Hypothalamus (tissue), 51 donors: ENCODE measurements at regions not wholly inside any gene's neighbourhood (a gene's known extent, or its start where the extent isn't known, plus 50 kb on each side); places are given as distances from the start of the nearest gene placed in this dataset.

Source experiments
- DNase-seq, 51 donors: peaks; one replicate each; lab custom pipeline; 2025; lab: John Stamatoyannopoulos, UW

DNA sequence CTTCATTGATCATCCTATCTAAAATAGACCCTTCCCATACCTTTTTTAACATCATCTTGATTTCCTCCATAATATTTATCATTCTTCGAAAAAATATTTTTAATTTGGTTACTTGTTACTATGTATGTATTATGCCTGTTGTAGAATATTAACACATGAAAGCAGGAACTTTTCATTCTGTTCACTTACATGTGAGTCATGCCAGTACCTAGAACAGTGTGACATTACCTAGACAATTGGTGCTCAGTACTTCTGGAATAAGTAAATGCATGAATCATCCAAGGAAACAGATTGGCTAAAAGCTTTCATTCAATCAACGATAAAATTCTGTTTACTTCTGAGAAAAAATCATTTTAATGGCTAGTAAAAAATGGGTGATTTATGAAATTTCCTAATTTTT lies 76.4 kb downstream of the CXXC4 start:
- DNase-seq: no peak

DNA sequence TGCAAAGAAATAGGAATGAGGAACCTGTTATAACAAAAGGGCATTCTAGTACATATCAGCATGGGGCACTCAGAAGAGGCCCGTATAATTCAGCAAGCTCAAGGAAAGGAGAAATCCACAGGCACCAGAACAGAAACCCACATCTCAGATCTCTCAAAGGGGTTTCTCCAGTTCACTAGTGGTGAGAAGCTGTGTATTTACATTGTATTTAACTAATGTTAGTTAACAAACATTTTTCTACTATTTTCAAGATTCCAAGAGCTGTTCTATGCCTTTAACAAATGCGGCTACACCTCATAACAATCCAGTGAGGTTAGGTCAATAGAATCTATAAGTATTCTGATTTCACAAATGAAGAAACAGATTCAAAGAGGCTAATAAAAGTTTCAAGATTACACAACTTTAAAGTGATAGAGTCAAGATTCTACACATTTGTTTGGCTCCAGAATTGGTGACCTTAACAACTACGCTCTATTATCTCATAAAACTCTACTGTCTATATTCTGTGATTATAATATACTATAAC lies 77.3 kb downstream of the CXXC4 start:
- DNase-seq: no peak

DNA sequence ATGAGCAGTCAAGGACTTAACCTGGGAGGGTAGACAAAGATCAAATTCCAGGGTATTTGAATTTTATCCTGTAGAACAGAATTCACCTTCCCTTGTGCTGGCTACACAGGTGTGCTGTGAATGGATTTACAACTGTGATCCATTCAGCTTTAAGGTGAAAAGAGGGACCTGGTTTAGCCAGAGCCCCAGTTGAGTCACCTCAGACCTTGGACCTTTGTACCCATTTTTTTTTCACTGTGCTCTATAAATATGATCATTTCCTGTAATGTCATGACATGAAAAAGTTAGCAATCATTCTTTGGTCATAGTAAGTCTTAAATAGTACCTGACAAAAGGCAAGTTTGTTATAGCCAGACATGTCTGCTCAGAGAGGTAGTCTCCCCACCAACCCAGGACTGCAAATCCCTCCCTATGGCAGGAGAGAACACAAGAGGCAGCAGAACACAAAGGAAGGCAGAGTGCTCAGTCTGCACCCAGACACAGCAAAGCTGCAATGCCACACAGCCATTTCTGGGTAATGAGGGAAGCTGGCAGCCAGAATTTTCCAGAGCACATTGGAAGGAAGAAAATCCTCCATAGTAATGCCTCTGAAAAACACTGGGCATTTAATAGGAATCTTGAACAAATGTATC lies 77.9 kb downstream of the CXXC4 start:
- DNase-seq: no peak

DNA sequence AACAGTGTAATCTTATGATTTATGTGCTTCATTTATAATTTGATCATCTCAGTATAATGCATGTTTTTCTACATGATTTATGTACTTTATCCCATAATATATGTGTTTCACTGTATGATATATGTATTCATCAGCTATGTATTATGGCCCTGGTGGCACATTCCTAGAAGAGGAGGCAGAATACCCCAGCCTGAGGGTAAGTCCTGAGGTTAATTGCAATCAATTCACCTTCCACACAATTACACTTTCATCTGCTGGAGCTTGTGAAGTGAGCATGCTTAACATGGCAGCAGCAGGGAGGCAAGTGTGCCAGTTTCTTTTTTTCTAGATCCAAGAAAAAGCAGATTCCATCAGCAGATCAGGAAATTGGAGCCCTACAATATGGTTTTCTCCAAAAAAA lies 81.2 kb downstream of the CXXC4 start:
- DNase-seq: no peak

DNA sequence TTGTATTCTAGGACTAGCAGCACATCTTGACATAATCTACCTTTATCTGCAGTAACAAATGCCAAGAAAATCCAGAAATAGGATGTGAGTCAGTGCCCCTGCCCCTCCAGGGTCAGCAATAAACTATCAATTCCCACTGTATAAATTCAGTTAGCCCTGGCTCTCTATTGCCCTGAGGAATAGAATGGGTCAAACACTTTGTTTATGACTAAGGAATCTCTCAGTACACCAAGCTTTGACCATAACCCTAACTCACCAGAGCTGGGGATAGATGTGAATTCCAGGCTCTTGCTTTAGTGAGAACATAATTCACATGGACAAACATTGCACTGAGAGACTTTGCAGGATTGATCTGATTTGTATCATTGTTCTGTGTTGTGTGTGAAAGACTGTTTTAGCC lies 82.3 kb downstream of the CXXC4 start:
- no peak for DNase-seq

DNA sequence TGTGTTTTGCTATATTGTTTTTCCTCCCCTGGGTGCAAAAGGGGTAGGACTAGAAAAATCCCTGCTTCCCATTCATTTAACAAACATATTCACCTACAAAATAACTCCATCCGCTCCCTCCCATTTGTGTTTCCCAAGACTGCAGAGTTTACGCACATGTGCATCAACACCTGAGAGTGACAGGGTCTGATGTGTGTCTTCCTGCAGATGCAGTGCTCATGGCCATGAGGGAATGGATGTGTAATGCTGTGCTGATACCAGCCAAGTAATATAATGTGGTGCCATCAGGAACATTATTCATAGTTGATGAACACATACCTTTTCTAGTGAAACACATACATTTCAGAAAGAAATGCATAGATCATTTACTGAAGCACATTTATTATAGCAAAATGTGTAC lies 83.2 kb downstream of the CXXC4 start:
- DNase-seq: no peak

GRCh38 chr4:104408878-104409277 lies 85.8 kb downstream of the CXXC4 start:
- no peak for DNase-seq

DNA sequence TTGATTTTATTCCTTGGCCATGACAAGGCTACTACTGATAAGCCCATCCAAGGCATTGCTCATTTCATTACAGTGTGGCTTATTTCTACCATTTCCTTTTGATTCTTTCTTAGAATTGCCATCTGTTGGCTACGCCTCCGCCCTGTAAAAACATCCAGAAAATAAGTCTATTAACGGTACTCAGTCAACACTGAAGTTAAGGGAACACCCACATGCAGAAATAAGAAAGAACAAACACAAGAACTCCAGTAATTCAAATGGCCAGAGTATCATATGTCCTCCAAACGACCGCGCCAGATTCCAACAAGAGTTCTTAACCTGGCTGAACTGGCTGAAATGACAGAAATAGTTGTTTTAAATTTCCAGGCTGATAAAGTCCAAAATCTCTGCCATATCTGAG lies 90.3 kb downstream of the CXXC4 start:
- DNase-seq: no peak

GRCh38 chr4:104395168-104395614 lies 99.5 kb downstream of the CXXC4 start:
- peak in 5 of 51 donors; percentile 0 to 33 (median 1) for DNase-seq

DNA sequence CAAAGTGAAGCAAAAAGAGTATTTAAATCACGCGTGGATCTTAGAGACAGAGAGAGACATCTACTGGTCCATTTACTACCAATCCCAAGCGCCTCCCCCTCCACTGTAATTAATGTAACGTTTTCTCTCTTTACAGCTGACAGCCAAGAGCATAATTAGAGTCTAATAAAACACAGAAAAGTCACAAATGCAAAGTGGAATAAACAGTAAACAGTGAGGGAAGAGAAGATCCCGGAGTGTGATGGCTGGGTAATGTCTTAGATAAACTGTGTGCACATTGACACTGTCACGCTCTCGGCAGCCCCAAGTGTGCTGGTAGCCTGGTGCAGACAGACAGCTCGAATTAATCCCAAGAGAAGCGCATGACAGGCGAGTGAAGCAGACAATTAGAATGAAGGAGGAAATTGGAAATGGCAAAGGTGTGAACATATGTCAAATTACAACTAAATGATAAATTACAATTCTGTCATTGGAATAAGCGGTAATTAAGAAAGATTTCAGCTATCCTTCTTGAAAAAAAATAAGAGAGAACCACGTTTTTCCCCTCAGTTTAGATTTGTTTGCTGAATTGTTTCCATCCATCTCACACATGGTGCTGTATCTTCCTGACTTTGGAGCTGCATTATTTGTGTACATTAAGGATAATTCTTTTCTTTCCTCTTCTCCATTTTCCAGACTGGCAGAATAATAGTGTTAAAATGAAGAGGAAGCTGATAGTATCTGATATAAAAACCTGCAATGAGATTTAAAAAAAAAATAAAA lies 100.1 kb downstream of the CXXC4 start:
- DNase-seq: peak in 39 of 51 donors; percentile 0 to 83 (median 22)

DNA sequence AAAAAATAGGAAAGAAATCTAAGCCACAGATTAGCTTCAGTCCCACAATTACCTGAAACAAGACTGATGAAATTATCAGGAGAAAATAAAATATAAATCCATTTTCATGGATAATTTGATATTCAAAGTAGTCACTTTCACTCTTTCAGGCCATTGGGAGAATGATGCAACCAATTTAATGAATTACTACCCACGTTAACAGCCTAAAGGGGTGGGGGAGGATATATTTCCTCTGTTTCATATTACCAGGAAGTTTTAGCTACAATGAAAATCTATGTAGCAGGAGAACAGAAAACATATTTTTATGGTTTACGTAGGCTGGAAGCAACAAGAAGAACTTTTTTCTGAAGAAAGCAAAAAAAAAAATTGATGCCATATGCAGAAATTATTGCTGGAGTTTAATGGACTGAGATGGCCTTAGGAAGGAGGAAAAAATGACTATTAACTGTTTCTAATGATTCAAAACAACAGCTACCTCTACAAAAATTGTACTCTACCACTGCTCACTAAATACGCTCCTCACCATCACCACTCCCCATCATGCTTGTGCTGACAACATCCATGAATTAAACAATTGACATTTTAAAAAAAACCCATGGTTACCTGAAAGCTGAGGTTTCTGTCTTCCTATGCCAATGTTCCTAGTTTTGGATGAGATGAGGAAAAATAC lies 100.9 kb downstream of the CXXC4 start:
- DNase-seq: no peak

GRCh38 chr4:104385713-104386112 lies 109.0 kb downstream of the CXXC4 start:
- no peak for DNase-seq

DNA sequence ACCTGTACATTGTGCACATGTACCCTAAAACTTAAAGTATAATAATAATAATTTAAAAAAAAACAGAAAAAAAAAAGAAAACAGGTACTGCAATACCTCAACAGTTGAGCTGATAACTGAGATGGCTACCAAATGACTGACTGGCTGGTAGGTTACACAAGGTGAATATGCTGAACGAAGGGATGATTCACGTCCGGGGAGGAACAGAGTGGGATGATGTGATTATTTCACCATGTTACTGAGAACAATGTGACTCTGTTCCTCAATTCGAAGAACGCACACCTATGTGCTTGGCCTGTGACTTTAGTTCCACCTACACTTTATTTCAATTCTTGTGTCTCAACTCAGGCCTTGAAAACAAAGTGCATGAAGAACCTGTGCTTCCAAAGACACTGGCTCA lies 111.7 kb downstream of the CXXC4 start:
- DNase-seq: no peak

GRCh38 chr4:104381729-104382128 lies 113.0 kb downstream of the CXXC4 start:
- no peak for DNase-seq

DNA sequence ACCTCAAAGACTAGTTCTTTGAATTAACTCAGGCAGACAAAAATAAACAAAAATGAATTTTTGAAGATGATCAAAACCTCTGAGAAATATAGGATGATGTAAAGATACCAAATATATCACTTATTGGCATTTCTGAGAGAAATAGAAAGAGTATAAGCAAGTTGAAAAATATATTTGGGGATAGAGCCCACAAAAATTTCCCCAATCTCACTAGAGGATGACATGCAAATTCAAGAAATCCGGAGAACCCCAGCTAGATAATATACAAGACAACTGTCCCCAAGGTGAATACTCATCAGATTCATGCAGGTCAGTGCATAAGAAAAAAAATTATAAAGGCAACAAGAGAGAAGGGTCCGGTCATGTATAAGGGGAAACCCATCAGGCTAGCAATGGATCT lies 129.1 kb downstream of the CXXC4 start:
- no peak for DNase-seq

DNA sequence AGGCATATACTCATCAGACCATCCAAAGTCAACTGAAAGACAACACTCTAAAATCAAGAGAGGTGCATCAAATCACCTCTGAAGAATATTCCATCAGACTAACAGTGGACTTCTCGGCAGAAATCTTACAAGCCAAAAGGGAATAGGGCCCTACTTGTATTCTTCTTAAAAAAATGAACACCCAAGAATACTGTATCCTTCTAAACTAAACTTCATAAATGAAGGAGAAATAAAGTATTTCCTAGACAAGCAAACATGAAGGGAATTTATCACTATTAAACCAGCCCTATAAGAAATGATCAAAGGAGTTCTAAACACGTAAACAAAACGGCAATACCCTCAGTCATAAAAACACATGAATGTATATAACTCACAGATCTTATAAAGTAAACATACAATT lies 141.2 kb downstream of the CXXC4 start:
- DNase-seq: no peak

DNA sequence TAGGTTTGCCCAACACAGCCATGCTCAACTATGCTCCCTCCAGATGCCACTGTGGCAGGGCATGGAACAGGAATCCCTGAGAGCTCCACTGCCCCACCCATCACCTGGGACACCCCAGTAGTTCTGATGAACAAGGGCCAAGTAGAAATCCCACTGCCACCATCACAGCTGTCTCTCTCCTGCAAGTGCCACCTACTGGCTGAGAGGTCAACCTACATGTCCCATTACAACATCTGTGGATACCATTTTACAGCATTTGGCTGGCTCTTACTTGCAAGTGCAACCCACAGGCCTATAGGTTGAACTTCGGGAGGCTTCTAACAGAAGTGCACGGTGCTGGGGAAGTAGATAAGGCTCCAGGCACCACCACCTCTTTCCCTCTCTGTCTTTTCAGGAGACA lies 142.5 kb downstream of the CXXC4 start:
- DNase-seq: no peak

- DNase-seq: no peak
These were observed 143.0 kb downstream of the CXXC4 start for GRCh38 chr4:104351706-104352105.

DNA sequence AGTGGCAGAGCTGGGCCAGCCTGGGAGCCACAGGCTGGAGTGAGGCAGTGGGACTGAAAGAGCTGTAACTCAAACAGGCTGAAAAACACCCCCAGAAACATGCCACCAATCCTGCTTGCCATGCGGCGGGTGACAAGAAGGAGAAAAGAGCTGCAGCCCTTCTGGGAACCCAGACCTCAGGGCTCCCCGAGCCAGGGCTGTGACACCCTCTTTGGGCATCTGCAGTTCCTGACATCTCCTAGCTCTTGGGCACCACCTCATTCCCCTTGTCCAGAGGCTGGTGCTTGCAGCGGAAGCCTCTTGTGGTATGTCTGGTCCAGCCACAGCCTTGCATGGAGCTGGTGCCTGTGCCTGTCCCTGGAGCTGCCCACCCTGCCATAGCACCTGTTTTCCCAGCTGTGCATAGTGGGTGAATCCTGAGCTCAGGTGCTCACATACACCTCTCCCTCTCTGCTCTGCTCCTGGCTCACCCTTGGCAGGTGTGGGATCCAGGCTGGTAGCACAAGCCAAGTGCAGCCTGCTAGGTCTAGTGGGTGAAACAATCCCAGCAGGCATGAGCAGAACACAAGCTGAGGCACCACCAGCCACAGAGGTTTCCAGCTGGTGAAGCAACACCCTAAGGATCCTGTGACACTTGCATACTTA lies 149.0 kb downstream of the CXXC4 start:
- no peak for DNase-seq

- DNase-seq: no peak
These were observed 150.2 kb downstream of the CXXC4 start for GRCh38 chr4:104344342-104344980.

- DNase-seq: no peak
These were observed 160.3 kb downstream of the CXXC4 start for GRCh38 chr4:104334410-104334809.
